H9 (cell line): ENCODE measurements at regions not wholly inside any gene's neighbourhood (a gene's known extent, or its start where the extent isn't known, plus 50 kb on each side); places are given as distances from the start of the nearest gene placed in this dataset.

ENCODE experiments used
- DNase-seq: peaks from one replicate; pipeline ENCODE4 v3.0.0-alpha.2; 2017
- H2AFZ ChIP-seq: one replicate; pipeline ENCODE4 v1.6.1; 2013; ENCODE audit warnings: mild to moderate bottlenecking, low read length, control low read depth, moderate library complexity
- H2AK5ac ChIP-seq: 2 replicates; pipeline ENCODE4 v1.6.1; 2013; ENCODE audit warnings: low read length, control low read depth, mixed read lengths; ENCODE audit not compliant: insufficient read length
- H2BK120ac ChIP-seq: one replicate; pipeline ENCODE4 v1.6.1; 2013; ENCODE audit warnings: low read depth, mild to moderate bottlenecking, low read length, control low read depth, inconsistent platforms; ENCODE audit not compliant: poor library complexity, severe bottlenecking
- H2BK12ac ChIP-seq: 2 replicates; pipeline ENCODE4 v1.6.1; 2013; ENCODE audit warnings: low read length, control low read depth, mixed read lengths, low read depth; ENCODE audit not compliant: insufficient read length
- H2BK15ac ChIP-seq: 2 replicates; pipeline ENCODE4 v1.6.1; 2013; ENCODE audit warnings: low read depth, low read length, control low read depth
- H2BK20ac ChIP-seq: one replicate; pipeline ENCODE4 v1.6.1; 2013; ENCODE audit warnings: low read depth, mild to moderate bottlenecking, low read length, control low read depth, inconsistent platforms; ENCODE audit not compliant: poor library complexity, severe bottlenecking
- H2BK5ac ChIP-seq: 2 replicates; pipeline ENCODE4 v1.6.1; 2013; ENCODE audit warnings: low read length, control low read depth, mixed read lengths; ENCODE audit not compliant: insufficient read length
- H3K14ac ChIP-seq: 2 replicates; pipeline ENCODE4 v1.6.1; 2013; ENCODE audit warnings: low read length, control low read depth; ENCODE audit not compliant: insufficient read depth
- H3K18ac ChIP-seq: 2 replicates; pipeline ENCODE4 v1.6.1; 2013; ENCODE audit warnings: low read depth, mild to moderate bottlenecking, mixed read lengths, low read length, control low read depth; ENCODE audit not compliant: insufficient read length
- H3K23ac ChIP-seq: 2 replicates; pipeline ENCODE4 v1.6.1; 2013; ENCODE audit warnings: low read length, control low read depth, mixed read lengths, low read depth; ENCODE audit not compliant: insufficient read length
- H3K23me2 ChIP-seq: 2 replicates; pipeline ENCODE4 v1.6.1; 2013; ENCODE audit warnings: low read depth, mild to moderate bottlenecking, mixed read lengths, low read length, control low read depth; ENCODE audit not compliant: insufficient read length, poor library complexity, severe bottlenecking
- H3K27ac ChIP-seq: 2 replicates; pipeline ENCODE4 v1.5.1; 2013; ENCODE audit warnings: low read length, control low read depth, mixed read lengths, low read depth; ENCODE audit not compliant: insufficient read length
- H3K27me3 ChIP-seq: 2 replicates; pipeline ENCODE4 v1.6.1; 2013; ENCODE audit warnings: low read length, control low read depth, inconsistent platforms; ENCODE audit not compliant: insufficient read depth
- H3K4ac ChIP-seq: 2 replicates; pipeline ENCODE4 v1.6.1; 2013; ENCODE audit warnings: low read depth, mild to moderate bottlenecking, control low read depth, inconsistent platforms, low read length, moderate library complexity
- H3K4me1 ChIP-seq: 2 replicates; pipeline ENCODE4 v1.6.1; 2013; ENCODE audit warnings: low read length, control low read depth, inconsistent platforms; ENCODE audit not compliant: insufficient read depth
- H3K4me2 ChIP-seq: 2 replicates; pipeline ENCODE4 v1.6.1; 2013; ENCODE audit warnings: low read length, control low read depth, mixed read lengths; ENCODE audit not compliant: insufficient read length, insufficient read depth
- H3K56ac ChIP-seq: 2 replicates; pipeline ENCODE4 v1.6.1; 2013; ENCODE audit warnings: low read depth, mild to moderate bottlenecking, mixed read lengths, low read length, control low read depth; ENCODE audit not compliant: insufficient read length
- H3K79me1 ChIP-seq: 2 replicates; pipeline ENCODE4 v1.6.1; 2013; ENCODE audit warnings: low read depth, mild to moderate bottlenecking, moderate library complexity, low read length, control low read depth, inconsistent platforms; ENCODE audit not compliant: insufficient read depth, poor library complexity, severe bottlenecking
- H3K79me2 ChIP-seq: 2 replicates; pipeline ENCODE4 v1.6.1; 2013; ENCODE audit warnings: low read length, control low read depth, inconsistent platforms; ENCODE audit not compliant: insufficient read depth
- H3K9ac ChIP-seq: 2 replicates; pipeline ENCODE4 v1.6.1; 2013; ENCODE audit warnings: low read length, control low read depth, mixed read lengths; ENCODE audit not compliant: insufficient read length; ENCODE audit errors: extremely low read depth
- H3K9me3 ChIP-seq: one replicate; pipeline ENCODE4 v1.6.1; 2013; ENCODE audit warnings: low read depth, low read length, inconsistent platforms; ENCODE audit not compliant: control insufficient read depth
- H3T11ph ChIP-seq: one replicate; pipeline ENCODE4 v1.6.1; 2013; ENCODE audit warnings: mild to moderate bottlenecking, low read length, control low read depth, inconsistent platforms
- H4K20me1 ChIP-seq: one replicate; pipeline ENCODE4 v1.6.1; 2013; ENCODE audit not compliant: control insufficient read depth, insufficient read length, insufficient read depth
- H4K5ac ChIP-seq: 2 replicates; pipeline ENCODE4 v1.6.1; 2013; ENCODE audit warnings: low read depth, mild to moderate bottlenecking, mixed read lengths, low read length, control low read depth; ENCODE audit not compliant: insufficient read length
- H4K8ac ChIP-seq: replicated peaks from 2 replicates; pipeline ENCODE4 v1.6.1; 2013; ENCODE audit warnings: low read length, control low read depth, mixed read lengths, low read depth; ENCODE audit not compliant: insufficient read length
- H4K91ac ChIP-seq: 2 replicates; pipeline ENCODE4 v1.6.1; 2013; ENCODE audit warnings: low read depth, mild to moderate bottlenecking, moderate library complexity, mixed read lengths, low read length, control low read depth; ENCODE audit not compliant: insufficient read length
- H3K27ac Mint-ChIP-seq, 3 experiments: 2 replicates in 2 of 3; 3 replicates in 1 of 3; pipeline ENCODE4 v1.8.0; 2020 to 2021; ENCODE audit warnings: mixed read lengths in 3 of 3, mild to moderate bottlenecking in 1 of 3, moderate library complexity in 1 of 3
- H3K27me3 Mint-ChIP-seq: 2 replicates; pipeline ENCODE4 v1.8.0; 2021; ENCODE audit warnings: low read depth, mild to moderate bottlenecking, moderate library complexity, mixed read lengths
- H3K36me3 Mint-ChIP-seq, 3 experiments: 2 replicates in 2 of 3; 3 replicates in 1 of 3; pipeline ENCODE4 v1.8.0; 2020 to 2021; ENCODE audit warnings: low read depth in 3 of 3, mixed read lengths in 3 of 3; ENCODE audit not compliant: insufficient read depth in 1 of 3
- H3K4me1 Mint-ChIP-seq, 2 experiments: 2 replicates each; pipeline ENCODE4 v1.8.0; 2020; ENCODE audit warnings: mixed read lengths in 2 of 2
- H3K4me3 Mint-ChIP-seq, 2 experiments: 2 replicates in 1 of 2; 3 replicates in 1 of 2; pipeline ENCODE4 v1.8.0; 2020 to 2021; ENCODE audit warnings: mild to moderate bottlenecking in 2 of 2, mixed read lengths in 2 of 2, moderate library complexity in 1 of 2
- H3K9me3 Mint-ChIP-seq, 2 experiments: 2 replicates in 1 of 2; 3 replicates in 1 of 2; pipeline ENCODE4 v1.8.0; 2020; ENCODE audit warnings: mild to moderate bottlenecking in 2 of 2, mixed read lengths in 2 of 2, moderate library complexity in 1 of 2
- CTCF ChIP-seq: fragments of 200-600 bp; sonication (generic); conservative IDR thresholded peaks from 3 replicates; pipeline ENCODE4 v1.8.0; 2021; ENCODE audit warnings: antibody characterized with exemption, mild to moderate bottlenecking
- WGBS: extraction: QIAGEN DNeasy Blood & Tissue Kit; methylation state at CpG from one replicate; pipeline ENCODE4 v1.1.7; 2013; ENCODE audit warnings: missing lambda C conversion rate, low lambda C conversion rate, mixed read lengths; ENCODE audit not compliant: insufficient read length; ENCODE audit errors: extremely low coverage; 5-methylcytosine and 5-hydroxymethylcytosine counted together

GRCh38 chr17:77381185-77381700 is 240.5 kb downstream of the SEC14L1 start:
- Histone ChIP-seq H2BK5ac (no peak overlapping the region), H3T11ph (no peak overlapping the region), H4K91ac (no peak overlapping the region), H2BK15ac (no peak overlapping the region), H2AFZ (no peak overlapping the region), H3K14ac (peak overlapping the region; percentile 31; the same call in 1 of the 2 replicates), H3K18ac (no peak overlapping the region), H3K79me1 (peaks cover 15% of the 10 kb centered on the region), H3K4ac (no peak overlapping the region), H4K5ac (no peak overlapping the region), H3K23ac (no peak overlapping the region), H2BK12ac (no peak overlapping the region), H3K27me3 (no peaks in the 10 kb centered on the region), H3K56ac (no peak overlapping the region), H3K4me2 (no peak overlapping the region), H4K8ac (no peak overlapping the region), H4K20me1 (peaks cover 4% of the 10 kb centered on the region), H3K79me2 (peaks cover 18% of the 10 kb centered on the region; the same call in 1 of the 2 replicates), H3K27ac (no peak overlapping the region), H2BK20ac (no peak overlapping the region), H2AK5ac (no peak overlapping the region), H2BK120ac (no peak overlapping the region), H3K23me2 (no peaks in the 10 kb centered on the region), H3K9ac (no peak overlapping the region), H3K4me1 (peaks cover 16% of the 10 kb centered on the region; the same call in 1 of the 2 replicates), H3K9me3 (no peaks in the 10 kb centered on the region)
- Mint-ChIP-seq H3K36me3 (peaks cover 4 to 6% (median 6%) of the 10 kb centered on the region in 3 experiments; a peak in 2 of 7 replicates), H3K4me3 (no peak overlapping the region), H3K4me1 (peaks cover 55 to 92% of the 10 kb centered on the region in 2 experiments), H3K27me3 (no peaks in the 10 kb centered on the region; the same call in 1 of the 2 replicates), H3K27ac (peak overlapping the region in 2 of 3 experiments; percentile 62 to 98; a peak in 3 of 7 replicates), H3K9me3 (no peaks in the 10 kb centered on the region; a peak in 1 of 5 replicates)
- no CpG with 5 or more reads among the region's 4 CpGs for whole genome bisulfite sequencing
- no peak for TF ChIP-seq CTCF
- DNase-seq = no peak
